ENCODE measurements at regions not wholly inside any gene's neighbourhood (a gene's known extent, or its start where the extent isn't known, plus 50 kb on each side); places are given as distances from the start of the nearest gene placed in this dataset.
"Not testable (repeated sequence)": the region's sequence is repeated elsewhere in the genome, so short reads cannot be mapped to it uniquely, and the experiment has no call there.

- Histone ChIP-seq H3K27me3 (replicated peaks; ENCODE audit: control insufficient read depth, insufficient read depth, low read length, poor library complexity, severe bottlenecking) (no peaks in the 10 kb centered on the region), H3K36me3 (ENCODE audit: control insufficient read depth, insufficient read depth, low read length) (no peaks in the 10 kb centered on the region), H3K4me1 (ENCODE audit: control insufficient read depth, insufficient read depth, low read length, poor library complexity, severe bottlenecking) (no peaks in the 10 kb centered on the region), H3K4me3 (ENCODE audit: insufficient read depth, low read depth, low read length, poor library complexity, severe bottlenecking) (no peak overlapping the region), H3K27ac (ENCODE audit: insufficient read depth, low read length, poor library complexity, severe bottlenecking) (no peak overlapping the region), H3K9me3 (ENCODE audit: control insufficient read depth, low read length) (no peaks in the 10 kb centered on the region)
- no peak for DNase-seq
Observed at GRCh38 chr6:56888687-56889086, 66.2 kb upstream of the BEND6 start.

- H3K4me3 ChIP-seq (ENCODE audit: insufficient read depth, low read depth, low read length, poor library complexity, severe bottlenecking): no peak overlapping the region
- H3K9me3 ChIP-seq (ENCODE audit: control insufficient read depth, low read length): no peaks in the 10 kb centered on the region
- no peaks in the 10 kb centered on the region for H3K36me3 ChIP-seq (ENCODE audit: control insufficient read depth, insufficient read depth, low read length)
- H3K4me1 ChIP-seq (ENCODE audit: control insufficient read depth, insufficient read depth, low read length, poor library complexity, severe bottlenecking): no peaks in the 10 kb centered on the region
- no peaks in the 10 kb centered on the region for H3K27me3 ChIP-seq (replicated peaks; ENCODE audit: control insufficient read depth, insufficient read depth, low read length, poor library complexity, severe bottlenecking)
- H3K27ac ChIP-seq (ENCODE audit: insufficient read depth, low read length, poor library complexity, severe bottlenecking): no peak overlapping the region
- no peak for DNase-seq
Observed at GRCh38 chr6:56887086-56887485, 67.8 kb upstream of the BEND6 start.

- Histone ChIP-seq H3K27me3 (replicated peaks; ENCODE audit: control insufficient read depth, insufficient read depth, low read length, poor library complexity, severe bottlenecking) (no peaks in the 10 kb centered on the region), H3K4me3 (ENCODE audit: insufficient read depth, low read depth, low read length, poor library complexity, severe bottlenecking) (no peak overlapping the region), H3K4me1 (ENCODE audit: control insufficient read depth, insufficient read depth, low read length, poor library complexity, severe bottlenecking) (no peaks in the 10 kb centered on the region), H3K36me3 (ENCODE audit: control insufficient read depth, insufficient read depth, low read length) (no peaks in the 10 kb centered on the region), H3K9me3 (ENCODE audit: control insufficient read depth, low read length) (no peaks in the 10 kb centered on the region), H3K27ac (ENCODE audit: insufficient read depth, low read length, poor library complexity, severe bottlenecking) (no peak overlapping the region)
- DNase-seq: no peak
Observed at GRCh38 chr6:56877922-56878321, 77.0 kb upstream of the BEND6 start.

- Histone ChIP-seq H3K27me3 (replicated peaks; ENCODE audit: control insufficient read depth, insufficient read depth, low read length, poor library complexity, severe bottlenecking) (no peaks in the 10 kb centered on the region), H3K4me1 (ENCODE audit: control insufficient read depth, insufficient read depth, low read length, poor library complexity, severe bottlenecking) (no peaks in the 10 kb centered on the region), H3K27ac (ENCODE audit: insufficient read depth, low read length, poor library complexity, severe bottlenecking) (no peak overlapping the region), H3K9me3 (ENCODE audit: control insufficient read depth, low read length) (no peaks in the 10 kb centered on the region), H3K36me3 (ENCODE audit: control insufficient read depth, insufficient read depth, low read length) (no peaks in the 10 kb centered on the region), H3K4me3 (ENCODE audit: insufficient read depth, low read depth, low read length, poor library complexity, severe bottlenecking) (no peak overlapping the region)
- no peak for DNase-seq
Observed at GRCh38 chr6:56875961-56876360, 78.9 kb upstream of the BEND6 start.

- Histone ChIP-seq H3K27ac (ENCODE audit: insufficient read depth, low read length, poor library complexity, severe bottlenecking) (no peak overlapping the region), H3K4me3 (ENCODE audit: insufficient read depth, low read depth, low read length, poor library complexity, severe bottlenecking) (no peak overlapping the region), H3K27me3 (replicated peaks; ENCODE audit: control insufficient read depth, insufficient read depth, low read length, poor library complexity, severe bottlenecking) (no peaks in the 10 kb centered on the region), H3K9me3 (ENCODE audit: control insufficient read depth, low read length) (no peaks in the 10 kb centered on the region), H3K4me1 (ENCODE audit: control insufficient read depth, insufficient read depth, low read length, poor library complexity, severe bottlenecking) (no peaks in the 10 kb centered on the region), H3K36me3 (ENCODE audit: control insufficient read depth, insufficient read depth, low read length) (no peaks in the 10 kb centered on the region)
- no peak for DNase-seq
Observed at GRCh38 chr6:56875523-56875922, 79.4 kb upstream of the BEND6 start.

GRCh38 chr6:56874328-56874727, 80.6 kb upstream of the BEND6 start:
- no peak overlapping the region for H3K4me3 ChIP-seq (ENCODE audit: insufficient read depth, low read depth, low read length, poor library complexity, severe bottlenecking)
- DNase-seq: no peak
- no peaks in the 10 kb centered on the region for H3K36me3 ChIP-seq (ENCODE audit: control insufficient read depth, insufficient read depth, low read length)
- H3K27me3 ChIP-seq (replicated peaks; ENCODE audit: control insufficient read depth, insufficient read depth, low read length, poor library complexity, severe bottlenecking): no peaks in the 10 kb centered on the region
- H3K9me3 ChIP-seq (ENCODE audit: control insufficient read depth, low read length): no peaks in the 10 kb centered on the region
- no peaks in the 10 kb centered on the region for H3K4me1 ChIP-seq (ENCODE audit: control insufficient read depth, insufficient read depth, low read length, poor library complexity, severe bottlenecking)
- no peak overlapping the region for H3K27ac ChIP-seq (ENCODE audit: insufficient read depth, low read length, poor library complexity, severe bottlenecking)

GRCh38 chr6:56870053-56870452, 84.9 kb upstream of the BEND6 start:
- H3K9me3 ChIP-seq (ENCODE audit: control insufficient read depth, low read length); H3K27ac ChIP-seq (ENCODE audit: insufficient read depth, low read length, poor library complexity, severe bottlenecking); H3K36me3 ChIP-seq (ENCODE audit: control insufficient read depth, insufficient read depth, low read length); H3K4me1 ChIP-seq (ENCODE audit: control insufficient read depth, insufficient read depth, low read length, poor library complexity, severe bottlenecking); H3K4me3 ChIP-seq (ENCODE audit: insufficient read depth, low read depth, low read length, poor library complexity, severe bottlenecking); H3K27me3 ChIP-seq (replicated peaks; ENCODE audit: control insufficient read depth, insufficient read depth, low read length, poor library complexity, severe bottlenecking); DNase-seq: not testable (repeated sequence)

GRCh38 chr6:56869346-56869745, 85.6 kb upstream of the BEND6 start:
- H3K27me3 ChIP-seq (replicated peaks; ENCODE audit: control insufficient read depth, insufficient read depth, low read length, poor library complexity, severe bottlenecking): no peaks in the 10 kb centered on the region
- no peaks in the 10 kb centered on the region for H3K9me3 ChIP-seq (ENCODE audit: control insufficient read depth, low read length)
- H3K36me3 ChIP-seq (ENCODE audit: control insufficient read depth, insufficient read depth, low read length): no peaks in the 10 kb centered on the region
- DNase-seq: no peak
- no peak overlapping the region for H3K27ac ChIP-seq (ENCODE audit: insufficient read depth, low read length, poor library complexity, severe bottlenecking)
- H3K4me1 ChIP-seq (ENCODE audit: control insufficient read depth, insufficient read depth, low read length, poor library complexity, severe bottlenecking): no peaks in the 10 kb centered on the region
- no peak overlapping the region for H3K4me3 ChIP-seq (ENCODE audit: insufficient read depth, low read depth, low read length, poor library complexity, severe bottlenecking)

- no peaks in the 10 kb centered on the region for H3K9me3 ChIP-seq (ENCODE audit: control insufficient read depth, low read length)
- DNase-seq: no peak
- H3K4me3 ChIP-seq (ENCODE audit: insufficient read depth, low read depth, low read length, poor library complexity, severe bottlenecking): no peak overlapping the region
- H3K4me1 ChIP-seq (ENCODE audit: control insufficient read depth, insufficient read depth, low read length, poor library complexity, severe bottlenecking): no peaks in the 10 kb centered on the region
- no peak overlapping the region for H3K27ac ChIP-seq (ENCODE audit: insufficient read depth, low read length, poor library complexity, severe bottlenecking)
- no peaks in the 10 kb centered on the region for H3K36me3 ChIP-seq (ENCODE audit: control insufficient read depth, insufficient read depth, low read length)
- no peaks in the 10 kb centered on the region for H3K27me3 ChIP-seq (replicated peaks; ENCODE audit: control insufficient read depth, insufficient read depth, low read length, poor library complexity, severe bottlenecking)
Observed at GRCh38 chr6:56868687-56869086, 86.2 kb upstream of the BEND6 start.

- Histone ChIP-seq H3K27me3 (replicated peaks; ENCODE audit: control insufficient read depth, insufficient read depth, low read length, poor library complexity, severe bottlenecking) (no peaks in the 10 kb centered on the region), H3K9me3 (ENCODE audit: control insufficient read depth, low read length) (no peaks in the 10 kb centered on the region), H3K4me1 (ENCODE audit: control insufficient read depth, insufficient read depth, low read length, poor library complexity, severe bottlenecking) (no peaks in the 10 kb centered on the region), H3K27ac (ENCODE audit: insufficient read depth, low read length, poor library complexity, severe bottlenecking) (no peak overlapping the region), H3K36me3 (ENCODE audit: control insufficient read depth, insufficient read depth, low read length) (no peaks in the 10 kb centered on the region), H3K4me3 (ENCODE audit: insufficient read depth, low read depth, low read length, poor library complexity, severe bottlenecking) (no peak overlapping the region)
- no peak for DNase-seq
Observed at GRCh38 chr6:56866917-56867522, 87.9 kb upstream of the BEND6 start.

Data from effector memory CD4-positive, alpha-beta T cell (primary cell).